Kidney (tissue), 13 donors: ENCODE measurements at regions not wholly inside any gene's neighbourhood (a gene's known extent, or its start where the extent isn't known, plus 50 kb on each side); places are given as distances from the start of the nearest gene placed in this dataset.
A peak's percentile ranks its signal among the peaks of the same experiment; 100 is the strongest.

ENCODE experiments used
- DNase-seq, 5 donors: peaks; one replicate each; pipeline ENCODE4 v3.0.0-alpha.2; 2013 to 2020
- FAIRE-seq: peaks from 2 replicates; lab custom pipeline; 2012; peaks lifted over from hg19 to GRCh38; lab: Jason Lieb, UNC
- H3K27ac ChIP-seq, 2 donors: one replicate each; pipeline ENCODE4 v1.7.0; 2013; ENCODE audit warnings: low read depth in 2 of 2, low read length in 2 of 2, inconsistent platforms in 1 of 2
- H3K27me3 ChIP-seq: one replicate; pipeline ENCODE4 v1.7.1; 2013; ENCODE audit warnings: low read length, inconsistent platforms; ENCODE audit not compliant: control insufficient read depth, insufficient read depth
- H3K36me3 ChIP-seq, 3 donors: one replicate each; pipeline versions ENCODE4 v1.7.0 to v1.7.1; 2013; ENCODE audit warnings: low read length in 3 of 3, control low read depth in 1 of 3, inconsistent platforms in 1 of 3; ENCODE audit not compliant: insufficient read depth in 3 of 3, control insufficient read depth in 2 of 3
- H3K4me1 ChIP-seq, 3 donors: one replicate each; pipeline versions ENCODE4 v1.7.0 to v1.7.1; 2013; ENCODE audit warnings: low read length in 3 of 3, inconsistent platforms in 1 of 3, low read depth in 1 of 3; ENCODE audit not compliant: control insufficient read depth in 2 of 3, insufficient read depth in 2 of 3
- H3K4me3 ChIP-seq, 3 donors: one replicate each; pipeline versions ENCODE4 v1.7.0 to v1.8.1; 2013; ENCODE audit warnings: low read length in 3 of 3, control low read depth in 1 of 3, inconsistent platforms in 1 of 3
- H3K9ac ChIP-seq, 3 donors: one replicate each; pipeline versions ENCODE4 v1.7.0 to v1.7.1; 2013; ENCODE audit warnings: low read length in 3 of 3, control low read depth in 1 of 3, inconsistent platforms in 1 of 3
- H3K9me3 ChIP-seq, 3 donors: one replicate each; pipeline versions ENCODE4 v1.7.0 to v1.7.1; 2013; ENCODE audit warnings: low read length in 3 of 3, control low read depth in 1 of 3, inconsistent platforms in 1 of 3; ENCODE audit not compliant: control insufficient read depth in 2 of 3, insufficient read depth in 1 of 3
- CTCF ChIP-seq: IDR thresholded peaks from 3 replicates; pipeline ENCODE4 v1.5.1; 2012; ENCODE audit warnings: mild to moderate bottlenecking, moderate library complexity, borderline replicate concordance; ENCODE audit not compliant: insufficient read depth; ENCODE audit errors: extremely low read depth
- intact Hi-C: fragments of 100-400 bp; cut with DNase I; formaldehyde crosslinking; loops from one replicate; pipeline ENCODE4 v1.11.1; 2022
- donor health status: control.
- donor health status: control.
- donor health status: control.
- donor health status: control.
- donor health status: control.
- donor health status: DM: yes; HTN: yes; CAD: no.
- donor health status: Normal renal cell carcinoma (clear cell type).

- no peak overlapping the region for H3K9ac ChIP-seq
- H3K4me1 ChIP-seq, result no peaks in the 10 kb centered on the region
- no peaks in the 10 kb centered on the region for H3K36me3 ChIP-seq
- intact Hi-C loops, result no loop called here
- FAIRE-seq, result no peak
- no peak for TF ChIP-seq CTCF
- no peak for DNase-seq
- H3K4me3 ChIP-seq, result no peak overlapping the region
- no peaks in the 10 kb centered on the region for H3K9me3 ChIP-seq
- H3K27me3 ChIP-seq, result no peaks in the 10 kb centered on the region
- no peak overlapping the region for H3K27ac ChIP-seq
Observed at GRCh38 chr5:97531549-97531948, 348.5 kb upstream of the RIOK2 start.

- no peak overlapping the region for H3K27ac ChIP-seq
- H3K27me3 ChIP-seq, result no peaks in the 10 kb centered on the region
- TF ChIP-seq CTCF, result peak; percentile 29
- FAIRE-seq (no peak), DNase-seq (peak in 3 of 5 donors; percentile 36 to 57 (median 57))
- H3K4me3 ChIP-seq, result no peak overlapping the region
- H3K36me3 ChIP-seq, result no peaks in the 10 kb centered on the region
- H3K9me3 ChIP-seq, result no peaks in the 10 kb centered on the region
- H3K4me1 ChIP-seq, result no peaks in the 10 kb centered on the region
- intact Hi-C loops, result no loop called here
- no peak overlapping the region for H3K9ac ChIP-seq
Observed at GRCh38 chr5:97534166-97534565, 351.1 kb upstream of the RIOK2 start.

GRCh38 chr5:97536683-97537082 lies 353.6 kb upstream of the RIOK2 start:
- H3K9me3 ChIP-seq, result no peaks in the 10 kb centered on the region

More at GRCh38 chr5:97536683-97537082, 353.6 kb upstream of the RIOK2 start:
- TF ChIP-seq CTCF, result no peak
- intact Hi-C loops, result no loop called here
- Histone ChIP-seq H3K4me1 (no peaks in the 10 kb centered on the region), H3K36me3 (no peaks in the 10 kb centered on the region), H3K27ac (no peak overlapping the region), H3K9ac (no peak overlapping the region), H3K4me3 (no peak overlapping the region), H3K27me3 (no peaks in the 10 kb centered on the region)
- FAIRE-seq, result no peak
- no peak for DNase-seq
